ENCODE measurements at regions not wholly inside any gene's neighbourhood (a gene's known extent, or its start where the extent isn't known, plus 50 kb on each side); places are given as distances from the start of the nearest gene placed in this dataset.
"Not testable (repeated sequence)": the region's sequence is repeated elsewhere in the genome, so short reads cannot be mapped to it uniquely, and the experiment has no call there.

DNA sequence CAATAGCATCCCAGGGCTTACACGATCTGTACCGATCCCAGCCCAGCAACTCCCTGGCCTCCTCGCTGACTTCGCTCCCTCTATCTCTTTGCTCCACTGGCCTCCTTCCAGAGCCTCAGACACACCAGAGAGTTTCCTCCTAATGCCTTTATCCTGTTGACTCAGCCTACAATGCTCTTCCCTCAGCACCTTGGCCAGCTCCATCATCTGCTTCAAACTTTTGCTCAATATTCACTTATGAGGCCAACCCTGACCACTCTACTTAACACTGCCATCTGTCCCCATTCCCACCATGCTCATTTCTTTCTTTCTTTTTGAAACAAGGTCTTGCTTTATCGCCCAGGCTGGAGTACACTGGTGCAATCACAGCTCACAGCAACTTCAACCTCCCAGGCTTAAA lies 180.9 kb downstream of the CEP170 start:
- not testable (repeated sequence) for H3K4me1 Mint-ChIP-seq; H3K27me3 Mint-ChIP-seq (ENCODE audit: low read depth); H3K9me3 Mint-ChIP-seq; H3K36me3 Mint-ChIP-seq (ENCODE audit: low read depth); H3K27ac Mint-ChIP-seq; H3K4me3 Mint-ChIP-seq

DNA sequence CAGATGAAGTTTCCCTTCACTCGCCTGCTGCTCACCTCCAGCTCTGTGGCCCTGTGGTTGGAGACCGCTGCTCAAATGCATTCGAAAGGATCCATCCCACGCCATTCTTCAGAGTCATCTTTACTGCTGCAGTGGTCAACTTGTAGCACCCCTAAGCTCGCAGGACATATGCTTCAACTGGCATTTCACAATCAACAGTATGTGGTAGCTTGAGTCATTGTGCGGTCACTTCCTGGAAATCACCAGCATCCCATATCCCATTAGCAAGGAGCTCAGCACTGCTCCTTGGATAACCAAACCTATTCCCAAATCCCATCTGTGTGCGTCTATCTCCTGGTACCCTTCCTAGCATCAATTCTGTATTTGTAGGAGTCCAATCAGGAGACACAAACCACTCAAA lies 188.0 kb downstream of the CEP170 start:
- not testable (repeated sequence) for H3K4me3 Mint-ChIP-seq

DNA sequence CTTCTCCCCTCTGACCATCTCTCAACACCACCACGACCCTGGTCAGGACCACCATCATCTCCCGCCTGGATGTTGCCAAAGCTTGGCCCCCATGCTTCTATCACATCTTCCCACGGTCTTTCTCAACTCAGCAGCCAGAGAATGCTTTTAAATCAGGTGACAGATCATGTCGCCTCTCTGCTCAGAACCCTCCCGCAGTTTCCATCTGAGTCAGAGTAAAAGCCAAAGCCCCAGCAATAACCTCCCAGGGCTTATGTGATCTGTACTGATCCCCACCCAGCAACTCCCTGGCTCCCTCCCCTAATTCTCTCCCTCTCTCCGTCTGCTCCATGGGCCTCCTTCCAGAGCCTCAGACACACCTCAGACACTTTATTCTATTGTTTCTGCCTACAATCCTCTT lies 193.1 kb downstream of the CEP170 start:
- H3K4me3 Mint-ChIP-seq; H3K9me3 Mint-ChIP-seq; H3K27ac Mint-ChIP-seq; H3K27me3 Mint-ChIP-seq (ENCODE audit: low read depth); H3K36me3 Mint-ChIP-seq (ENCODE audit: low read depth); H3K4me1 Mint-ChIP-seq: not testable (repeated sequence)

More for the DNA sequence above, 188.0 kb downstream of the CEP170 start:
- H3K36me3 Mint-ChIP-seq (ENCODE audit: low read depth); H3K9me3 Mint-ChIP-seq; H3K27me3 Mint-ChIP-seq (ENCODE audit: low read depth); H3K4me1 Mint-ChIP-seq; H3K27ac Mint-ChIP-seq: not testable (repeated sequence)

- not testable (repeated sequence) for H3K4me1 Mint-ChIP-seq; H3K36me3 Mint-ChIP-seq (ENCODE audit: low read depth); H3K27ac Mint-ChIP-seq; H3K9me3 Mint-ChIP-seq; H3K4me3 Mint-ChIP-seq; H3K27me3 Mint-ChIP-seq (ENCODE audit: low read depth)
Measured at GRCh38 chr1:243055510-243055909, 199.6 kb downstream of the CEP170 start.

GRCh38 chr1:243055091-243055490 lies 200.0 kb downstream of the CEP170 start:
- H3K4me1 Mint-ChIP-seq; H3K4me3 Mint-ChIP-seq; H3K9me3 Mint-ChIP-seq; H3K36me3 Mint-ChIP-seq (ENCODE audit: low read depth); H3K27me3 Mint-ChIP-seq (ENCODE audit: low read depth); H3K27ac Mint-ChIP-seq: not testable (repeated sequence)

GRCh38 chr1:243054681-243055080 lies 200.4 kb downstream of the CEP170 start:
- not testable (repeated sequence) for H3K4me1 Mint-ChIP-seq; H3K27me3 Mint-ChIP-seq (ENCODE audit: low read depth); H3K4me3 Mint-ChIP-seq; H3K27ac Mint-ChIP-seq; H3K9me3 Mint-ChIP-seq; H3K36me3 Mint-ChIP-seq (ENCODE audit: low read depth)

GRCh38 chr1:243053048-243053447 lies 202.0 kb downstream of the CEP170 start:
- H3K4me1 Mint-ChIP-seq; H3K36me3 Mint-ChIP-seq (ENCODE audit: low read depth); H3K27me3 Mint-ChIP-seq (ENCODE audit: low read depth); H3K27ac Mint-ChIP-seq; H3K9me3 Mint-ChIP-seq; H3K4me3 Mint-ChIP-seq: not testable (repeated sequence)

DNA sequence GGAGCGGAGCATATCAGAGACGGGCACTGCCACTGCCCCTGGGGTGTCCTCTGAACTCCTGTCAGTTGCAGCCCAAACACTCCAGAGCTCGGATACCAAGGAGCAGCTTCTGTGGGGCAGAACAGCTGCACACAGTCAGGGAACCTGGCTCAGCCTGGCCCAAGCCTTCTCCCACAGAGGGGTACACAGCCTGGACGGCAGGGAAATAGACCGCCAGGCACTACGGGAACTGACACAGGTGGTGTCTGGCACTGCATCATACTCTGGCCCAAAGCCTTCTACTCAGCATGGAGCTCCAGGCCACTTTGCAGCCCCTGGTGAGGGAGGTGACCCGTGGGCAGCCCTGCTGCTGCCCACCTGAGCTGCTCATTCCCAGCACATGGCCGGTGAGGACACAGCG lies 204.5 kb downstream of the CEP170 start:
- H3K27me3 Mint-ChIP-seq (ENCODE audit: low read depth); H3K27ac Mint-ChIP-seq; H3K9me3 Mint-ChIP-seq; H3K4me3 Mint-ChIP-seq; H3K36me3 Mint-ChIP-seq (ENCODE audit: low read depth); H3K4me1 Mint-ChIP-seq: not testable (repeated sequence)

- not testable (repeated sequence) for H3K9me3 Mint-ChIP-seq; H3K27ac Mint-ChIP-seq; H3K27me3 Mint-ChIP-seq (ENCODE audit: low read depth); H3K36me3 Mint-ChIP-seq (ENCODE audit: low read depth); H3K4me1 Mint-ChIP-seq; H3K4me3 Mint-ChIP-seq
Measured at GRCh38 chr1:243049716-243050115, 205.4 kb downstream of the CEP170 start.

DNA sequence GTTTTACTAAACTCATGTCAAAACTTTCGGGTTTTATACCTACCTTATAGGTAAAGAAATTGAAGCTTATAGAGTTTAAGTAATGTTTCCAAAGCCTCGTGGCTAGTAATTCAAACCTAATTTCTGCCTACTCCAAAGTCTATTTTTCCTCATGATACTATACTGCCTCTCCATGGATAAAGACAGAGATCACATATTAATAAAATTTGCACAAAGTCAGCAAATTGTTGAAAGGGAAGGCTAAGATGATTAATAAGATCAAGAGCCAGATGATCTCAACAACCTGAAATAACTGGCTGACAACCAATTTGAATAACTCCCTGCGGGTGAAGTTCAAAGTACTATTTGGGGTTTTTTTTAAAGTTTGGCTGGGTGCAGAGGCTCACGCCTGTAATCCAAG lies 233.7 kb downstream of the CEP170 start:
- H3K27ac Mint-ChIP-seq; H3K4me1 Mint-ChIP-seq; H3K36me3 Mint-ChIP-seq (ENCODE audit: low read depth); H3K9me3 Mint-ChIP-seq; H3K27me3 Mint-ChIP-seq (ENCODE audit: low read depth); H3K4me3 Mint-ChIP-seq: not testable (repeated sequence)

DNA sequence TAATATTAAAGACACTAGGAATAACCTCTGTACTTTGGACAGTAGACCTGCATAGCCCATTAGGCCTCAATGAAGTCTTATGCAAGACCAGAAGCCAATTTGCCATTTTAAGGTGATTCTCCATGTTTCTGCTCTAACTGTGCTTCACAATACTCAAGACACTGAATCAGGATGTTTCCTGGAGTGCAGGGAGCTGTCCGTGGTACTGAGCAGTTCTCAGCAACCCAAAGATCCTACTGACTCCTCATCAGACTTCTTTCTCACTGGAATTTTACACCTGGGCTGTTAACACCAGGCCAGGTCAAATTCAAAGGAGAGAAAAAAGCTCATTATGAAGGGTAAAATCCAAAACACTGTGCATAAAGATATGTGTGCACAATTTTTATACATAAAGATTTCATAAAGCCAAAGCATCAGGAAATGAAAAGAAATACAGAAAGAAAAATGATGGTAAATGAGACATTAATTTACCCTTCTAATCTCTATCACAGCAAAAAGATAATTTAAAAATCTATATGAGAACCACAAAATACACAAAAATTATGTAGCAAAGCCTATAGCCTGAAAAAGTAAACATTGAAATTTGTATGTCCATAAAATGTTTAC lies 235.9 kb downstream of the CEP170 start:
- H3K27ac Mint-ChIP-seq; H3K4me3 Mint-ChIP-seq; H3K36me3 Mint-ChIP-seq (ENCODE audit: low read depth); H3K27me3 Mint-ChIP-seq (ENCODE audit: low read depth); H3K9me3 Mint-ChIP-seq; H3K4me1 Mint-ChIP-seq: not testable (repeated sequence)

DNA sequence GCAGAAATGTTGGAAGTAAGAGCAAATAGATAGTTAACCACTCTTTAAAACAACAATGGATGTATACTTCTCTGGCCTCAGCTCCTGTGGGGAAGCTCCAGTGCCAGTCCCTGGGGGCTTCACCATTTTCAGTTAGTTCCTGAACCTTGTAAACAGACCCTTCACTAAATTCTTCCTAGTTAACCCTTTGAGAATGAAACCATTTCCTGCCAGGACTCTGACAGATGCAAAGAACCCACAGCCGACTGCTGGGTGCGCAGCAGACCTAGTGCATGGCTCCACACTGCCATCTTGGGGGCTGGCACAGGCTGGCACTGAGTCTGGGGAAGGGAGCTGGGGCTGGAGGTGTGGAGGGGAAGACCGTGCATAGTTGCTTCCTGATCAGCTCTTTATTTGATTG lies 244.4 kb downstream of the CEP170 start:
- H3K4me1 Mint-ChIP-seq; H3K4me3 Mint-ChIP-seq; H3K36me3 Mint-ChIP-seq (ENCODE audit: low read depth); H3K27me3 Mint-ChIP-seq (ENCODE audit: low read depth); H3K27ac Mint-ChIP-seq; H3K9me3 Mint-ChIP-seq: not testable (repeated sequence)

DNA sequence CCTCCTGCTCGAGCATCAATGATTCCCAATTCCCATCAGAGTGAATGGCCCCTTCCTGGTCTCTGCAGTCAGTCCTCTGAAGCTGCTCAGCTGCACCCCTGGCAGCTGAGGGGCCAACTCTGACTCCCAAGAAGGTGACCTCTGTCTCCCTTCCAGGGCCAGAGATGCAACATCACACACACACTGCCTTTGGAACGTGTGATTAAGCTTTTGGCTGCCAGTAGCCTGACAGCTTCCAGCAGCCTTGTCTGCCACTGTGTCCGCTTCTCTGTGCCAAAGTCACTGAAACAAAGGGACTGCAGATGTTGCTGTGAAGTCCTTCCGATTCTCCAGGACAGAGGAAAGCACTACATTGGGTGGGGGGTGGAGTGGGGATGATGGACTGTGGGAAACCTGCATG lies 254.1 kb downstream of the CEP170 start:
- not testable (repeated sequence) for H3K4me1 Mint-ChIP-seq; H3K36me3 Mint-ChIP-seq (ENCODE audit: low read depth); H3K9me3 Mint-ChIP-seq; H3K27me3 Mint-ChIP-seq (ENCODE audit: low read depth); H3K4me3 Mint-ChIP-seq; H3K27ac Mint-ChIP-seq

GRCh38 chr1:242992776-242993175 lies 262.3 kb downstream of the CEP170 start:
- not testable (repeated sequence) for H3K9me3 Mint-ChIP-seq; H3K27ac Mint-ChIP-seq; H3K27me3 Mint-ChIP-seq (ENCODE audit: low read depth); H3K4me1 Mint-ChIP-seq; H3K36me3 Mint-ChIP-seq (ENCODE audit: low read depth); H3K4me3 Mint-ChIP-seq

GRCh38 chr1:242985096-242985495 lies 270.0 kb downstream of the CEP170 start:
- not testable (repeated sequence) for H3K4me3 Mint-ChIP-seq; H3K36me3 Mint-ChIP-seq (ENCODE audit: low read depth); H3K27ac Mint-ChIP-seq; H3K4me1 Mint-ChIP-seq; H3K27me3 Mint-ChIP-seq (ENCODE audit: low read depth); H3K9me3 Mint-ChIP-seq

DNA sequence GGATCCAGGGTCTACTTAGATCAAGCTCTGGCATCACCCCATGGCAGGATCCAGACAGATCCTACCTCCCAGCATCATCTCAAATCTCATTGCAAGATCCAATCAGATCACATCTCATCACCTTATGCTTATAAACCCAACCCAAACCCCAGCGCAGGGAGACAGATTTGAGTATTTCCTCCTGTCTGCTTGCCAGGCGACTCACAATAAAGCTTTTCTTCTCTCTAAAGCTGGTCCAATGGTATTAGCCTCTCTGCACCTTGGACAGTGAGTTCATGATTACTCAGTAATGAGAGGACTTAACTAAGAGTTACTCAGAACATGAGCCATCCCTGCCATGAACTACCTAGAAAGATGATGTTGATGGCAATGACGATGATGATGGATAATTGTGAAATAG lies 281.7 kb downstream of the CEP170 start:
- H3K27me3 Mint-ChIP-seq (ENCODE audit: low read depth); H3K4me1 Mint-ChIP-seq; H3K4me3 Mint-ChIP-seq; H3K9me3 Mint-ChIP-seq; H3K36me3 Mint-ChIP-seq (ENCODE audit: low read depth); H3K27ac Mint-ChIP-seq: not testable (repeated sequence)

Measured in nephron (organoid).